NCI-H345 treated with DMSO at 0.1 percent for 48 hours (cell line): ENCODE measurements at regions not wholly inside any gene's neighbourhood (a gene's known extent, or its start where the extent isn't known, plus 50 kb on each side); places are given as distances from the start of the nearest gene placed in this dataset.
"Not testable (repeated sequence)": the region's sequence is repeated elsewhere in the genome, so short reads cannot be mapped to it uniquely, and the experiment has no call there.

Experiments used
- DNase-seq: peaks from one replicate; lab custom pipeline; 2025; ENCODE audit not compliant: unreplicated experiment; lab: John Stamatoyannopoulos, UW

- DNase-seq, result no peak
Measured at GRCh38 chr11:104781037-104781436, 117.2 kb downstream of the CASP12 start.

DNA sequence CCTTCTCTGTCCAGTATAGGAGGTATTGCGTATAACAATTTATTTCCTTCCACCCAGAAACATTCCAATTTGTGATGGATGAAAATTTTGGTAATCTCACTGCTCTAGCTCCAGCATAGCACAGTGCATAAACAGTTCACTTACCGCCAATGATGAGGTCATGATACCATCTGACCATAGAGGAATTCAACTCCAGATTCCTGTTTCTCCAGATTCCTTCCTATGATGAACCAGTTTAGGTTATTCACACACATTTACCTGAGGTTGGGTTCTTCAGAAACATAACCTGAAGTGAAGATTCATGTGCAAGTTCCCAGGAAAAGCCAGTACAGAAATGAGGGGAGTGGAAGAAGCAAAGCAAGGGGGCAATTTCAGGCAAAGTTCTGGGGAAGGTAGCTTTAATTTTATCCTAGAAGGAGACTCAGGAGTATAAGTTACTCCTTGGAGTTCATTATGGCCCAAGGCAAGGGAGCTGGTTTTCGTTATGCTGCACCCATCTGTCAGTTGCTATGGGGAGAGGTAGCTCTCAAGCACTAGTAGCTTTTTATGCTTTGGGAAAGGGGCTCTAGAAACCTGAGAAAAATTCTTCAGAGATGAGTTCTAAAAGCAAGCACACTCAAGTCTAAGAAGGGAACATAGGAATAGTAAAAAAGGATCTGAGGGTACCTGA lies 121.6 kb downstream of the CASP12 start:
- no peak for DNase-seq

DNA sequence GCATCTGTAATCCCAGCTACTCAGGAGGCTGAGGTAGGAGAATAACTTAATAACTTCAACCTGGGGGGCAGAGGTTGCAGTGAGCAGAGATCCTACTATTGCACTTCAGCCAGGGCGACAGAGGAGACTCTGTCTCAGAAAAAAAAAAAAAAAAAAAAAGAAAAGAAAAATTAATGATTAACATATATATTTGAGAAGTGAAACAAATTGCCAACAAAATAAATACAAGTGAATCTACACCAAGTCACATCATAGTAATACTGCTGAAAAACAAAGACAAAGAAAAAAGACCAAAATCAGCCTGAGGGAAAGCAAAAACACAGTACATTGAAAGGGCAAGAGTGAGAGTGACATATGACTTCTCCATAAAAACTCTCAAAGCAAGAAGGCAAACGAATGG lies 123.7 kb downstream of the CASP12 start:
- no peak for DNase-seq

- DNase-seq, result no peak
Measured at GRCh38 chr11:104772806-104773241, 125.4 kb downstream of the CASP12 start.

- DNase-seq, result no peak
Measured at GRCh38 chr11:104771763-104772162, 126.5 kb downstream of the CASP12 start.

GRCh38 chr11:104771046-104771445 lies 127.2 kb downstream of the CASP12 start:
- DNase-seq, result not testable (repeated sequence)

DNA sequence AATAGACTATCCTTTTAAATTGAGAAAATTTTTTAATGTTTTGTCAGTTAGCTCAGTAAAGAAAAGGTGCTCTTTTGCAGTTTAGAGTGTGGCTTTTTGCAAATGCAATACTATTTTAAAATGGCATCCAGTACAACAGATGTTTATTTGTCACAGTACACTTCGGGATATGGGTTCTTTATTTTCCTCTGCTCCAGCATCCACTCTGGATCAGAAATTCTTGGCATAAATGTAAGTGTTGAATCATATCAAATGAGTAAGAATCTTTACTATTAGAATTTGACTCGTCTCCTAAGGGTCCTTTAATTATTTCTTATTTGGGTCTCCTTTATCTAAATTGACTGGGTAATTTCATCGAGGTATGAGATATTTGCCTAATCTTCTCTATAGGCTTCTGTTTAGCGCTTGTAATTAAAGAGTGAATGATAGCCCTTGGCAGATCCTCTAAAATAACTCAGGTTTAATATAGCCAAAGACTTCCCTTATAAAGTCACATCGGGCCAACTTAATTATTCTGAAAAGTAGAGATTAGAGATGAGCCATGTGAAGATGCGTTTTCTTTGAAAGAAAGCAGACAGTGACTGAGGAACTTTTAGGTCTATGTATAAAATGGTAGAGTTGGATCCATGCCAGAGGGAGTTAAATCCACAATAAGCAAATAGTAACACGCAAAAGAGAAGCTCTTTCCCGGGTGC lies 132.7 kb downstream of the CASP12 start:
- no peak for DNase-seq

- DNase-seq, result no peak
Measured at GRCh38 chr11:104764710-104765045, 133.6 kb downstream of the CASP12 start.

DNA sequence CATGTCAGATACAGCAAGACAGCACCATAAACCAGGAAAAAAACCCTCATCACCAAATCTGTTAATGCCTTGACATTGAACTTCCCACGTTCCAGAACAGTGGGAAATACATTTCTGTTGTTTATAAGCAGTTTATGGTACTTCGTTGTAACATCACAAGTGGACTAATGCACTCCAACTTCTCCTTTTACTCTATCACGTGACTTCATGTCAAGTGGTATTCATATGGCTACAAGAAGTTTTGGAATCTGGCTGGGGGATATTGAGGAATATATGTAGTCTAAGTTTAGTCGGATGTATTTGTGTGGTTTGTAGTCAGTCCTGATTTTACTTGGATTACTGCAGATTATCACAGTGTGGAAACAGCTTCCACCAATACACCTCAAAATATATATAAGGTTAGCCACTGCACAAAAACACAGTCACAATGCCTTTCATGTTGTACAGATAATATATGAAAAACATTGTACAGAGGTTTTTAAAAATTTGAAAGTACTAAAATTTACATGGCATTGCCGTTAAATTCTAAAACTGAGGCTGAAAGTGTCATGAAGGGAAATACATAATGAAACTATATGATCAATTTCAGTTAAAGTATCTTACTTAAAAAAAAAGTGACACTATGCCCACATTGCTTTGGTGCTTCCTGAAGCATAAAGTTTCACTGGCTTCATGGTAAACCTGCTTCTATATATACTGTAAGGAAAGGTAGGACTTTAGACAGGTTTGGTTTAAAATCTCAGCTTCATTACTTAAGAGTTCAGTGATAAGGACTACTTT lies 134.1 kb downstream of the CASP12 start:
- no peak for DNase-seq

GRCh38 chr11:104761511-104761910 lies 136.7 kb downstream of the CASP12 start:
- DNase-seq, result no peak

GRCh38 chr11:104759464-104759863 lies 138.8 kb downstream of the CASP12 start:
- DNase-seq, result no peak

DNA sequence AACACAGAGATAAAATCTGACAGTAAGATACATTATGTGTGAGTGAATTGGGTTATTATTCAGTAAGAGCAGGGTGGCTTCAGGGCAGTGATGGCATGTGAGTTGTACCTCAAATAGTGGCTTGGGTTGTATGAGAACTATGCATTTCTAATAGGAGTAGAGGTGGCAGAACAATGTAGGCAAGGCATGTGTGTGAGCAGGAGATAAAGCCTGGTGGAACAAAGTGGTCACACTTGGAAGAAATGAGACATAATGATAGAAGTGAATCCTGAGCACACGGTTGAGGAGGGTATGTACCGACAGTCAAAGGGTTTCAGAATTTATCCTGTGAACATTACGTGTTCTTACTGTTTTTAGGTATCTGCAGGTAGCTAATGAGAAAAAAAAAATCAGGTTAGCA lies 159.3 kb downstream of the CASP12 start:
- DNase-seq, result no peak

DNA sequence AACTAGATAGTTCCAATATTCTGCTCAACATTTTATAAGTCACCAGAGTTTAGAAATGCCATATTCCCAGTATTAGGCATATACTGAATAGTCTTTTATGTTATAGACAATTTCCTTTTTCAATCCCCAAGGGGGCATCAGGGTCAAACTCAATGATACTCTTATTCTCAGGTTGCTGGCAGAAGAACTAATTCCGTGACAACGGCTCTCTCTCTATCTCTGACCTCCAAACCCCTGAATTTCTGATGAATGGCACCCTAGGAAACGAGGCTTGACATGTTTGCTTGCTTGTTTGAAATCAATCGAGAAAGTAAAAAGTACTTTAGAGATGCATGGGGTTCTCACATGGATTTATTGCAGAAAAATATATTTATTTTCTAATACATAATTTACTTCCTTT lies 160.1 kb downstream of the CASP12 start:
- DNase-seq, result no peak

- DNase-seq, result no peak
Measured at GRCh38 chr11:104736502-104736901, 161.8 kb downstream of the CASP12 start.

DNA sequence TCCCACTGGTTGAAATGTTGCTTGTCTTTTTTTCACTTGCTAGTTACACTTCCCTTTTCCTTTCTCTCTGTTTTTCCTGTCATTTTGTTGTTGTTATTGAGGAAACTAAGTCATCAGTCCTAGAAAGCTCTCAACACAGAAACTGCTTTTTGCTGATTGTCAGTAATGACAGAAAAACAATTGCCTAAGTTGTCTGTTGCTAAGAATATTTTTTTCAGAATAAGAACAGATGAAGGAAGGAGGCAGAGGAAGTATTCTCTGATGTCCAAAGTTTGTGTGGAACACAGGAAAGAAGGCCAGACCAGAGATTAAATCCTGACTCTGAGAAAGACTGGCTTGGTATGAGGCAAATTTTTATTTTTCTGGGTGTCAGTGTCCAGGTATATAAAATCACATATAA lies 163.3 kb downstream of the CASP12 start:
- DNase-seq, result no peak

DNA sequence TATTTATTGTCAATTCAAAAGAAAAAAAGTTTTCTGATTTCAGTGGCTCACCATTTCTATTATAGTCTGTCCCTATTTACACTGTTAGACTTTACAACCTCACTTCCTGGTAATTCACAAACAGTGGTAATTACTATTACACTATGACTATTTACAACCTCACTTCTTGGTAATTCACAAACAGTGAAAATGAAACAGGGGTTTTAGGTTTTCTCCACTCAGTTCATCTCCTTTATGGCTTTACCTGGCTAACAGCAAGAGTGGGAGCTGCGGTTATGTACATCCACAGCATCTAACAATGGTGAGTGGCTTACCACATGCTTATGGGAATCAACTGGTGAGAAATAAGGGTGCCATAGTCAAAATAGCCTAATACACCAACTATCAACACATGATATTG lies 166.4 kb downstream of the CASP12 start:
- no peak for DNase-seq

DNA sequence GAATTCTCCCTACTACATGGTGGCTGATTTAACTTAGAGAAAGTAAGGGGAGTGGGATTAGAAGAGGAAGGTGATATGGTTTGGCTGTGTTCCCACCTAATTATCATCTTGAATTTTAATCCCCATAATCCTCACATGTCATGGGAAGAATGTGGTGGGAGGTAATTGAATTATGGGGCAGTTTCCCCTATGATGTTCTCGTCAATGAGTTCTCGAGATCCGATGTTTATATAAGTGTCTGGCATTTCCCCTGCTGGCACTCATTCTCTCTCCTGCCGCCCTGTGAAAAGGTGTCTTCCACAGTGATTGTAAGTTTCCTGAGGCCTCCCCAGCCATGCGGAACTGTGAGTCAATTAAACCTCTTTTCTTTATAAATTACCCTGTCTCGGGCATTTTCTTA lies 169.3 kb downstream of the CASP12 start:
- DNase-seq, result no peak

DNA sequence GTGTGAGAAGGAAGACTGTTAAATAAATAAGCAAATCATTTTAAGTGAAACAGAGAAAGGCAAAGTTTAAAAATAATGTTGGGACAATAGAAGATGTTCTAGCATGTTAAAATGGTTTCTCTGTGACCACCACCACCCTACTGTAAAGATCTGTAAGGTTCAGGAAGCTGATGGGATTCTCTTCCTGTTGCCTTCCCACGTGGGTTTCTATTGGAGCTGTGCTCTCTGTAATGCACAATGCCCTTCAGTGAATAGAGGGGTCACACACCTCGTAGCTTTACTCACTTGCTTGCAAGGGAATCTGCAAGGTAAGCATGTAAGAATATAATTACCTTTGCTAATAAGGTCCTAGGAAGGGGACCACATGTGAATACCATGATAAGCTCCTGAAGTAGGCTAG lies 170.5 kb downstream of the CASP12 start:
- no peak for DNase-seq

DNA sequence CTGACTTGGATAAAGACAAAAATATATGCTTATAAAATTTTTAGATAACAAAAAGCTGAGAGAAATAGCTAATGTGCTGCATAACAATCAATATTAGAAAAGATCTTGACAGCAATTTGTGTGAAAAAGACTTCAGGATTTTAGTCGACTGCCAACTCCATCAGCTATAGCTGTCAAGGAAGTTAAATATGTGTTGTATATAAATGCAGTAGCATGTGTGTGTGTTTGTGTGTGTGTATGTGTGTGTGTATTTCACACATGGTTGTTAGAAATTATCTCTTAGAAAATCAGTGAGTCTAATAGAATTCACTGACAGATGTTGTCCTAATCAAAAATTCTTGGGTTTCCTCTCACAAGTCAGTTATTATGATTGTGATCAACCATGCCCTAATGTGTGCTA lies 171.2 kb downstream of the CASP12 start:
- no peak for DNase-seq

- no peak for DNase-seq
Measured at GRCh38 chr11:104725796-104726408, 172.4 kb downstream of the CASP12 start.

DNA sequence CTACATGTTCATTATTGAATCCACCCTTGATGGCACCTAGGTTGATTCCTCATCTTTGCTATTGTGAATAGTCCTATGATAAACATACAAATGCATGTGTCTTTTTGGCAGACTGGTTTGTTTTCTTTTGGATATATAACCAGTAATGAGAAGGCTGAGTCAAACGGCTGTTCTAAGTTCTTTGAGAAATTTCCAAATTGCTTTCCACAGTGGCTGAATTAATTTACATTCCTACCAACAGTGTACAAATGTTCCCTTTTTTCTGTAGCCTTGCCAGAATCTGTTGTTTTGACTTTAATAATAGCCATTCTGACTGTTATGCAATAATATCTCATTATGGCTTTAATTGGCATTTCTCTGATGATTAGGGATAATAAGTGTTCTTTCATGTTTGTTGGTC lies 184.9 kb downstream of the CASP12 start:
- no peak for DNase-seq
